Hepatocyte (in vitro differentiated cells): ENCODE measurements at regions not wholly inside any gene's neighbourhood (a gene's known extent, or its start where the extent isn't known, plus 50 kb on each side); places are given as distances from the start of the nearest gene placed in this dataset.

Experiments used
- DNase-seq: peaks from one replicate; pipeline ENCODE4 v3.0.0-alpha.2; 2016; ENCODE audit warnings: low spot score
- H2AFZ ChIP-seq: fragments of 200-600 bp; sonication (generic); 2 replicates; pipeline ENCODE4 v1.6.0; 2016; ENCODE audit warnings: antibody characterized with exemption, mild to moderate bottlenecking
- H3K27ac ChIP-seq: fragments of 200-600 bp; sonication (generic); 2 replicates; pipeline ENCODE4 v1.5.1; 2016; ENCODE audit warnings: mild to moderate bottlenecking
- H3K27me3 ChIP-seq: fragments of 200-600 bp; sonication (generic); 2 replicates; pipeline ENCODE4 v1.6.1; 2016
- H3K36me3 ChIP-seq: fragments of 200-600 bp; sonication (generic); replicated peaks from 2 replicates; pipeline ENCODE4 v1.5.1; 2016; ENCODE audit warnings: low read depth; ENCODE audit not compliant: insufficient read depth
- H3K4me1 ChIP-seq: fragments of 200-600 bp; sonication (generic); 2 replicates; pipeline ENCODE4 v1.5.1; 2016; ENCODE audit warnings: mild to moderate bottlenecking, moderate library complexity; ENCODE audit not compliant: insufficient read depth
- H3K4me2 ChIP-seq: fragments of 200-600 bp; sonication (generic); 2 replicates; pipeline ENCODE4 v1.6.0; 2016
- H3K4me3 ChIP-seq: fragments of 200-600 bp; sonication (generic); 2 replicates; pipeline ENCODE4 v1.5.1; 2016; ENCODE audit warnings: mild to moderate bottlenecking
- H3K79me2 ChIP-seq: fragments of 200-600 bp; sonication (generic); 2 replicates; pipeline ENCODE4 v1.6.0; 2017; ENCODE audit warnings: mild to moderate bottlenecking
- H3K9me2 ChIP-seq: fragments of 200-600 bp; sonication (generic); replicated peaks from 2 replicates; pipeline ENCODE4 v1.6.0; 2017; ENCODE audit warnings: mild to moderate bottlenecking; ENCODE audit not compliant: insufficient read depth
- H3K9me3 ChIP-seq: fragments of 200-600 bp; sonication (generic); 2 replicates; pipeline ENCODE4 v1.5.1; 2016; ENCODE audit warnings: low read depth, mild to moderate bottlenecking
- H4K20me1 ChIP-seq: fragments of 200-600 bp; sonication (generic); 2 replicates; pipeline ENCODE4 v1.6.0; 2016; ENCODE audit warnings: mild to moderate bottlenecking; ENCODE audit not compliant: insufficient read depth, poor library complexity, severe bottlenecking
- CTCF ChIP-seq: fragments of 200-600 bp; sonication (generic); IDR thresholded peaks from 2 replicates; pipeline ENCODE4 v1.5.1; 2016; ENCODE audit warnings: antibody characterized with exemption, mild to moderate bottlenecking; ENCODE audit not compliant: poor library complexity
- EZH2 ChIP-seq: fragments of 200-600 bp; sonication (generic); IDR thresholded peaks from 2 replicates; pipeline ENCODE4 v1.6.1; 2016; ENCODE audit warnings: antibody characterized with exemption, mild to moderate bottlenecking, borderline replicate concordance
- EZH2phosphoT487 ChIP-seq: fragments of 200-600 bp; sonication (generic); IDR thresholded peaks from one replicate; pipeline ENCODE4 v1.6.1; 2018; ENCODE audit warnings: antibody characterized with exemption, mild to moderate bottlenecking, low read depth, moderate library complexity; ENCODE audit not compliant: unreplicated experiment, severe bottlenecking
- WGBS: methylation state at CpG from one replicate; pipeline ENCODE4 v1.1.6; 2016; ENCODE audit warnings: low lambda C conversion rate; ENCODE audit errors: missing lambda C conversion rate; 5-methylcytosine and 5-hydroxymethylcytosine counted together

- H3K79me2 ChIP-seq = peaks cover 41% of the 10 kb centered on the region
- no peaks in the 10 kb centered on the region for H3K27me3 ChIP-seq
- H3K36me3 ChIP-seq = no peaks in the 10 kb centered on the region
- no peak overlapping the region for H3K27ac ChIP-seq
- no peak for TF ChIP-seq EZH2
- DNase-seq = no peak
- H3K4me3 ChIP-seq = no peak overlapping the region
- H2AFZ ChIP-seq = no peak overlapping the region
- H3K9me3 ChIP-seq = peaks cover 34% of the 10 kb centered on the region
- no peaks in the 10 kb centered on the region for H3K4me1 ChIP-seq
- peaks cover 3% of the 10 kb centered on the region for H4K20me1 ChIP-seq
- H3K9me2 ChIP-seq = no peaks in the 10 kb centered on the region
- no peak overlapping the region for H3K4me2 ChIP-seq
Observed at GRCh38 chr14:89600029-89600428, 183.0 kb upstream of the FOXN3 start.

DNA sequence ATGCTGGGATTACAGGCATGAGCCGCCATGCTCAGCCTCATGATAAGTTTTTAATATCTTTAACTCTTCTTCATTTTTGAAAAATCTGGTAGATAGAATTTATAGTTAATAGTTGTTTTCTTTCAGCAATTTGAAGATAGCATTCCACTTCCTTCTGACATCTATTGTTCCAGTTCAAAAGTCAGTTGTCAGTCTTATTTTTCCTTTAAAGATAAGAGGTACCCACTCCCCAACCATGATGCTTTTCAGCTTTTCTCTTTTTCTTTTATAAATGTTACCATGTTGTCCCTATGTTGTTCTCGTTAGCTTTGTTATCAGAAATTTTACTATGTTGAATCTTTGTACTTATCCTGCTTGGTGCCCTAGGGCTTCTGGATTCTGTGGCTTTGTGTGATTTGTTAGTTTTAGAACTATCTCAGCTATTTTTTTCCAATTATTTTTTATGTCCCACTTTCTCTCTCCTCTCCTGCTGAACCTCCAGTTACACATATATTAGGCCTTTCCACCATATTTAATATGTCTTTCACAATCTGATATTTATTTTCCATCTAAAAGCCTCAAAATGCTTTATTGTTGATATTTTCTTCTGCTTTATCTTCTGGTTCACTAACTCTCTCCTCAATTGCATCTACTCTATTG is 181.6 kb upstream of the FOXN3 start:
- no peak for TF ChIP-seq EZH2phosphoT487
- TF ChIP-seq CTCF = no peak
- TF ChIP-seq EZH2 = no peak
- Histone ChIP-seq H3K27me3 (no peaks in the 10 kb centered on the region), H4K20me1 (no peaks in the 10 kb centered on the region), H3K27ac (no peak overlapping the region), H3K9me2 (no peaks in the 10 kb centered on the region), H3K9me3 (peaks cover 41% of the 10 kb centered on the region), H3K36me3 (no peaks in the 10 kb centered on the region), H3K4me2 (no peak overlapping the region), H2AFZ (no peak overlapping the region), H3K4me1 (no peaks in the 10 kb centered on the region), H3K4me3 (no peak overlapping the region), H3K79me2 (peaks cover 39% of the 10 kb centered on the region)
- no peak for DNase-seq
- 99% methylated on average over 2 of the region's 2 CpGs for WGBS

DNA sequence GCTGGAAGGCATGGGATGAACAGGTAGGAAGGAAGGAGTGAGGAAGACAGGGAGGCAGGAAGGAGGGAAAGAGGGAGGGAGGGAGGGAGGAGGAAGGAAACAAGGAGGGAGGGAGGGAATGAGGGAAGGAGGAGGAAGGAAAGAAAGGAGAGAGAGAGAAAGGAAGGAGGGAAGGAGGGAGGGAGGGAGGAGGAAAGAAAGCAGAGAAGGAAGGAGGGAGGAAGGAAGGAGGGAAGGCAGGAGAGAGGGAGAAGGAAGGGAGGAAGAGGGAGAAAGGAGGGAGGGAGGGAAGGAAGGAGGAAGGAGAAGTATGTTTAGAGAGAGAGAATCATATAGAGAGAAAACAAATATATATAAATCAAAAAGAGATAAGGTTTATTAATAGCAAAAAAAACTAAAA is 175.9 kb upstream of the FOXN3 start:
- DNase-seq = no peak
- Histone ChIP-seq H3K27ac (no peak overlapping the region), H3K36me3 (no peaks in the 10 kb centered on the region), H3K9me2 (no peaks in the 10 kb centered on the region), H3K79me2 (peaks cover 15% of the 10 kb centered on the region), H3K4me3 (no peak overlapping the region), H3K9me3 (peaks cover 24% of the 10 kb centered on the region), H2AFZ (no peak overlapping the region), H3K4me2 (no peak overlapping the region), H3K27me3 (no peaks in the 10 kb centered on the region), H3K4me1 (no peaks in the 10 kb centered on the region), H4K20me1 (no peaks in the 10 kb centered on the region)
- no peak for TF ChIP-seq EZH2phosphoT487
- TF ChIP-seq CTCF = no peak
- no peak for TF ChIP-seq EZH2

GRCh38 chr14:89589400-89590118 is 172.5 kb upstream of the FOXN3 start:
- Histone ChIP-seq H3K4me3 (no peak overlapping the region), H3K4me2 (no peak overlapping the region), H2AFZ (no peak overlapping the region), H3K36me3 (no peaks in the 10 kb centered on the region), H4K20me1 (no peaks in the 10 kb centered on the region), H3K27ac (no peak overlapping the region), H3K27me3 (no peaks in the 10 kb centered on the region), H3K9me3 (peaks cover 6% of the 10 kb centered on the region), H3K79me2 (peaks cover 18% of the 10 kb centered on the region), H3K9me2 (no peaks in the 10 kb centered on the region), H3K4me1 (no peaks in the 10 kb centered on the region)
- no peak for DNase-seq
- TF ChIP-seq EZH2 = no peak
- TF ChIP-seq EZH2phosphoT487 = no peak
- no peak for TF ChIP-seq CTCF
- WGBS = 93% methylated on average over 11 of the region's 11 CpGs
